ENCODE measurements at regions not wholly inside any gene's neighbourhood (a gene's known extent, or its start where the extent isn't known, plus 50 kb on each side); places are given as distances from the start of the nearest gene placed in this dataset.

GRCh38 chr14:28676479-28676878, 90.1 kb upstream of the FOXG1 start:
- POLR2A ChIA-PET, result no interaction called here
- CTCF ChIA-PET, result no interaction called here
- TF ChIP-seq NFRKB (IDR thresholded peaks at IDR 0.05) (no peak), ELF4 (IDR thresholded peaks at IDR 0.05) (no peak), FOXA1 (IDR thresholded peaks at IDR 0.05) (no peak)
- no peak for DNase-seq (ENCODE audit: extremely low spot score)

- no peak for TF ChIP-seq HDGF (IDR thresholded peaks at IDR 0.05; ENCODE audit: borderline replicate concordance)
- no peak for TF ChIP-seq FOXK2 (IDR thresholded peaks at IDR 0.05)
- TF ChIP-seq NFRKB (IDR thresholded peaks at IDR 0.05), result no peak
- no peak for TF ChIP-seq FOXM1 (IDR thresholded peaks at IDR 0.05; ENCODE audit: borderline replicate concordance)
- DNase-seq (ENCODE audit: extremely low spot score), result no peak
- ChIA-PET POLR2A (no interaction called here), CTCF (no interaction called here)
These were observed 89.2 kb upstream of the FOXG1 start for GRCh38 chr14:28677381-28677780.

- CTCF ChIA-PET, result no interaction called here
- POLR2A ChIA-PET, result no interaction called here
- no peak for TF ChIP-seq ZNF384 (IDR thresholded peaks at IDR 0.05)
- no peak for TF ChIP-seq ELF4 (IDR thresholded peaks at IDR 0.05)
- no peak for TF ChIP-seq NFRKB (IDR thresholded peaks at IDR 0.05)
- TF ChIP-seq FOXA1 (IDR thresholded peaks at IDR 0.05), result no peak
- TF ChIP-seq L3MBTL2 (conservative IDR thresholded peaks at IDR 0.05), result no peak
- TF ChIP-seq PKNOX1 (IDR thresholded peaks at IDR 0.05), result no peak
- TF ChIP-seq LEF1 (IDR thresholded peaks at IDR 0.05; ENCODE audit: borderline replicate concordance), result no peak
- TF ChIP-seq SP1 (IDR thresholded peaks at IDR 0.05), result no peak
- TF ChIP-seq FOXK2 (IDR thresholded peaks at IDR 0.05), result no peak
- no peak for TF ChIP-seq CTBP1 (IDR thresholded peaks at IDR 0.05; ENCODE audit: borderline replicate concordance)
- TF ChIP-seq SUZ12 (IDR thresholded peaks at IDR 0.05), result no peak
- no peak for TF ChIP-seq BHLHE40 (IDR thresholded peaks at IDR 0.05; ENCODE audit: borderline replicate concordance)
- TF ChIP-seq ARNT (IDR thresholded peaks at IDR 0.05), result no peak
- no peak for TF ChIP-seq FOXM1 (IDR thresholded peaks at IDR 0.05; ENCODE audit: borderline replicate concordance)
- no peak for DNase-seq (ENCODE audit: extremely low spot score)
These were observed 87.7 kb upstream of the FOXG1 start for GRCh38 chr14:28678887-28679286.

- no peak for DNase-seq (ENCODE audit: extremely low spot score)
- POLR2A ChIA-PET, result no interaction called here
- CTCF ChIA-PET, result no interaction called here
- TF ChIP-seq FOXM1 (IDR thresholded peaks at IDR 0.05; ENCODE audit: borderline replicate concordance) (no peak), TARDBP (IDR thresholded peaks at IDR 0.05) (no peak), BHLHE40 (IDR thresholded peaks at IDR 0.05; ENCODE audit: borderline replicate concordance) (no peak), SUZ12 (IDR thresholded peaks at IDR 0.05) (no peak), SP1 (IDR thresholded peaks at IDR 0.05) (no peak), ZNF384 (IDR thresholded peaks at IDR 0.05) (no peak), ARNT (IDR thresholded peaks at IDR 0.05) (no peak), LEF1 (IDR thresholded peaks at IDR 0.05; ENCODE audit: borderline replicate concordance) (no peak), L3MBTL2 (conservative IDR thresholded peaks at IDR 0.05) (no peak)
These were observed 84.9 kb upstream of the FOXG1 start for GRCh38 chr14:28681681-28682080.

- POLR2A ChIA-PET, result no interaction called here
- no peak for DNase-seq (ENCODE audit: extremely low spot score)
- CTCF ChIA-PET, result no interaction called here
- TF ChIP-seq LEF1 (IDR thresholded peaks at IDR 0.05; ENCODE audit: borderline replicate concordance) (no peak), NFRKB (IDR thresholded peaks at IDR 0.05) (no peak), SUZ12 (IDR thresholded peaks at IDR 0.05) (no peak), HDGF (IDR thresholded peaks at IDR 0.05; ENCODE audit: borderline replicate concordance) (no peak), FOXA1 (IDR thresholded peaks at IDR 0.05) (no peak), FOXM1 (IDR thresholded peaks at IDR 0.05; ENCODE audit: borderline replicate concordance) (no peak), ZNF384 (IDR thresholded peaks at IDR 0.05) (no peak), FOXK2 (IDR thresholded peaks at IDR 0.05) (no peak), SP1 (IDR thresholded peaks at IDR 0.05) (no peak), ELF4 (IDR thresholded peaks at IDR 0.05) (no peak), TARDBP (IDR thresholded peaks at IDR 0.05) (no peak), L3MBTL2 (conservative IDR thresholded peaks at IDR 0.05) (no peak), PKNOX1 (IDR thresholded peaks at IDR 0.05) (no peak), ARNT (IDR thresholded peaks at IDR 0.05) (no peak), BHLHE40 (IDR thresholded peaks at IDR 0.05; ENCODE audit: borderline replicate concordance) (no peak), CTBP1 (IDR thresholded peaks at IDR 0.05; ENCODE audit: borderline replicate concordance) (no peak)
These were observed 76.4 kb upstream of the FOXG1 start for GRCh38 chr14:28690029-28690692.

GRCh38 chr14:28695109-28695508, 71.5 kb upstream of the FOXG1 start:
- no peak for DNase-seq (ENCODE audit: extremely low spot score)
- no peak for TF ChIP-seq HDGF (IDR thresholded peaks at IDR 0.05; ENCODE audit: borderline replicate concordance)
- TF ChIP-seq ZNF384 (IDR thresholded peaks at IDR 0.05), result no peak
- TF ChIP-seq LEF1 (IDR thresholded peaks at IDR 0.05; ENCODE audit: borderline replicate concordance), result no peak
- no peak for TF ChIP-seq FOXA1 (IDR thresholded peaks at IDR 0.05)
- TF ChIP-seq FOXK2 (IDR thresholded peaks at IDR 0.05), result no peak
- no peak for TF ChIP-seq CTBP1 (IDR thresholded peaks at IDR 0.05; ENCODE audit: borderline replicate concordance)
- TF ChIP-seq PKNOX1 (IDR thresholded peaks at IDR 0.05), result no peak
- no peak for TF ChIP-seq BHLHE40 (IDR thresholded peaks at IDR 0.05; ENCODE audit: borderline replicate concordance)
- TF ChIP-seq TARDBP (IDR thresholded peaks at IDR 0.05), result no peak
- no peak for TF ChIP-seq ELF4 (IDR thresholded peaks at IDR 0.05)
- TF ChIP-seq FOXM1 (IDR thresholded peaks at IDR 0.05; ENCODE audit: borderline replicate concordance), result no peak
- no peak for TF ChIP-seq SUZ12 (IDR thresholded peaks at IDR 0.05)
- TF ChIP-seq SP1 (IDR thresholded peaks at IDR 0.05), result no peak
- TF ChIP-seq L3MBTL2 (conservative IDR thresholded peaks at IDR 0.05), result no peak
- TF ChIP-seq ARNT (IDR thresholded peaks at IDR 0.05), result no peak
- TF ChIP-seq NFRKB (IDR thresholded peaks at IDR 0.05), result no peak
- ChIA-PET CTCF (no interaction called here), POLR2A (no interaction called here)

Measured in HEK293T (cell line).